Lower leg skin (tissue), 3 donors: ENCODE measurements at regions not wholly inside any gene's neighbourhood (a gene's known extent, or its start where the extent isn't known, plus 50 kb on each side); places are given as distances from the start of the nearest gene placed in this dataset.

Source experiments
- POLR2A ChIP-seq, 2 donors: fragments of 450-650 bp; IDR thresholded peaks; one replicate each; pipeline ENCODE4 v1.6.1; 2016 to 2017; ENCODE audit warnings: antibody characterized with exemption in 2 of 2, mild to moderate bottlenecking in 1 of 2, moderate library complexity in 1 of 2
- TF ChIP-seq, protein P1 (sequence below), 3 donors: fragments of 450-650 bp; IDR thresholded peaks; one replicate each; pipeline ENCODE4 v1.5.1; 2016; ENCODE audit warnings: antibody characterized with exemption in 3 of 3, mild to moderate bottlenecking in 3 of 3, moderate library complexity in 2 of 3

DNA sequence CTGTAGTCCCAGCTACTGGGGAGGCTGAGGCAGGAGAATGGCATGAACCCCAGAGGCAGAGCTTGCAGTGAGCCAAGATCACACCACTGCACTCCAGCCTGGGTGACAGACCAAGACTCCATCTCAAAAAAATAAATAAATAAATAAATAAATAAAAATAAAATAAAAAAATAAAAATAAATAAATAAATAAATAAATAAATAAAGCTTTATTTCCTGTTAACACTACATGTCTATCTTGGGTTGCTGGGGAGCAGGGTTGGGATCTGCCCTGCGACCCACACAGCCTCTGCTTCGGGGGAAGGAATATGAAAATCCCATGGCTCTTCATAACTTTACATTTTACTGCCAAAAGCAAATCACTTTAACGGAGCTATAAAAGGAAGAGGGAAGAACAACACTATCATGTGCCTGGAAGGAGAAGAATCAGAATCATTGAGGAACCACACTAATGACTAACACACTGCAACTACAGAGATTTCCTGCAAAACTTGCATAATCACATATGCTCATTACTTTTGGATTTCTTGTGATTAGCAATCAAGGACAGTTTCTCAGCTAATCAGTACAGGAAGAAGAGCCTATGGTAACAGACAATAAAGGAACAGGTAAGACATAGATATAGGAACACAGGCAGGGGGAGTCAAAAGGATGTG is 72.8 kb upstream of the CD55 start:
- TF ChIP-seq, protein P1, sequence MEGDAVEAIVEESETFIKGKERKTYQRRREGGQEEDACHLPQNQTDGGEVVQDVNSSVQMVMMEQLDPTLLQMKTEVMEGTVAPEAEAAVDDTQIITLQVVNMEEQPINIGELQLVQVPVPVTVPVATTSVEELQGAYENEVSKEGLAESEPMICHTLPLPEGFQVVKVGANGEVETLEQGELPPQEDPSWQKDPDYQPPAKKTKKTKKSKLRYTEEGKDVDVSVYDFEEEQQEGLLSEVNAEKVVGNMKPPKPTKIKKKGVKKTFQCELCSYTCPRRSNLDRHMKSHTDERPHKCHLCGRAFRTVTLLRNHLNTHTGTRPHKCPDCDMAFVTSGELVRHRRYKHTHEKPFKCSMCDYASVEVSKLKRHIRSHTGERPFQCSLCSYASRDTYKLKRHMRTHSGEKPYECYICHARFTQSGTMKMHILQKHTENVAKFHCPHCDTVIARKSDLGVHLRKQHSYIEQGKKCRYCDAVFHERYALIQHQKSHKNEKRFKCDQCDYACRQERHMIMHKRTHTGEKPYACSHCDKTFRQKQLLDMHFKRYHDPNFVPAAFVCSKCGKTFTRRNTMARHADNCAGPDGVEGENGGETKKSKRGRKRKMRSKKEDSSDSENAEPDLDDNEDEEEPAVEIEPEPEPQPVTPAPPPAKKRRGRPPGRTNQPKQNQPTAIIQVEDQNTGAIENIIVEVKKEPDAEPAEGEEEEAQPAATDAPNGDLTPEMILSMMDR (IDR thresholded peaks at IDR 0.05) = no peak
- no peak for TF ChIP-seq POLR2A (IDR thresholded peaks at IDR 0.05)
